Uterus (tissue), 3 donors: ENCODE measurements at regions not wholly inside any gene's neighbourhood (a gene's known extent, or its start where the extent isn't known, plus 50 kb on each side); places are given as distances from the start of the nearest gene placed in this dataset.

Experiments used
- DNase-seq, 2 donors: peaks; one replicate each; pipeline ENCODE4 v3.0.0-alpha.2; 2019 to 2020
- H3K27ac ChIP-seq, 2 donors: fragments of 200-600 bp; sonication (generic); 1 replicate in 1 of 2; 2 replicates in 1 of 2; pipeline ENCODE4 v1.5.1; 2016 to 2018
- H3K27me3 ChIP-seq, 2 donors: fragments of 200-600 bp; sonication (generic); one replicate each; pipeline ENCODE4 v1.5.1; 2018 to 2019; ENCODE audit warnings: control low read depth in 1 of 2
- H3K36me3 ChIP-seq, 2 donors: fragments of 200-600 bp; sonication (generic); one replicate each; pipeline ENCODE4 v1.5.1; 2019; ENCODE audit warnings: control low read depth in 1 of 2
- H3K4me1 ChIP-seq, 2 donors: fragments of 200-600 bp; sonication (generic); one replicate each; pipeline ENCODE4 v1.5.1; 2018 to 2019; ENCODE audit warnings: control low read depth in 1 of 2
- H3K4me3 ChIP-seq, 2 donors: fragments of 200-600 bp; sonication (generic); 1 replicate in 1 of 2; 2 replicates in 1 of 2; pipeline ENCODE4 v1.5.1; 2018 to 2019; ENCODE audit warnings: mild to moderate bottlenecking in 1 of 2
- H3K9me3 ChIP-seq, 2 donors: fragments of 200-600 bp; sonication (generic); one replicate each; pipeline ENCODE4 v1.5.1; 2019; ENCODE audit warnings: control low read depth in 1 of 2
- POLR2A ChIP-seq, 2 donors: fragments of 450-650 bp; IDR thresholded peaks; one replicate each; pipeline ENCODE4 v1.6.1; 2016; ENCODE audit warnings: antibody characterized with exemption in 2 of 2, mild to moderate bottlenecking in 1 of 2, moderate library complexity in 1 of 2
- intact Hi-C: fragments of 100-400 bp; cut with DNase I; formaldehyde crosslinking; loops from one replicate; pipeline ENCODE4 v1.15.1; 2023; ENCODE audit warnings: low total_unique reads
- TF ChIP-seq, protein P1 (sequence below), 4 experiments: fragments of 200-600 bp in 2 of 4; fragments of 450-650 bp in 2 of 4; sonication (generic) in 2 of 4; IDR thresholded peaks; one replicate each; pipeline ENCODE4 v1.5.1; 2016 to 2019; ENCODE audit warnings: antibody characterized with exemption in 4 of 4, mild to moderate bottlenecking in 2 of 4, moderate library complexity in 1 of 4
- donor health status: DM: yes; HTN: yes; CAD: no.

DNA sequence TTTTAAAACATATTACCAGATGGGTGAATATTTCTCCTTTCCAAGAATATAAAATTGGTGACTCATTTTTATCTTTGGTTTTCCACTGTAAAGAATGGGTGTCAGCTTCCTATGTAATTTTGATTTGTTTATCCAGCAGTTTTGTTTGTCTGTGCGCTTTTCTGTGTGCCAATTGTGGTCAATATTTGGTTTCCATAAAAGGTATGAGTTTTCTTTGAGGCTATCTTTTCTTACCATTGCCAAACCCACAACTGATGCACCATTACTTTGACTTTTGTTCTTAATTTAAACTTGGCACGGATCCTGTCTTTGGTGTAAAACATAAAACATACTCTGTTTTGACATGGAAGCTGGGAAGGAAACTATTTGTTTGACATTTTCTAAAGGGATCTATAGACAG is 78.8 kb upstream of the NAV3 start:
- Histone ChIP-seq H3K9me3 (no peaks in the 10 kb centered on the region), H3K27ac (no peak overlapping the region), H3K4me3 (no peak overlapping the region), H3K36me3 (no peaks in the 10 kb centered on the region), H3K27me3 (no peaks in the 10 kb centered on the region), H3K4me1 (no peaks in the 10 kb centered on the region)
- no peak for TF ChIP-seq POLR2A (IDR thresholded peaks at IDR 0.05)
- TF ChIP-seq, protein P1, sequence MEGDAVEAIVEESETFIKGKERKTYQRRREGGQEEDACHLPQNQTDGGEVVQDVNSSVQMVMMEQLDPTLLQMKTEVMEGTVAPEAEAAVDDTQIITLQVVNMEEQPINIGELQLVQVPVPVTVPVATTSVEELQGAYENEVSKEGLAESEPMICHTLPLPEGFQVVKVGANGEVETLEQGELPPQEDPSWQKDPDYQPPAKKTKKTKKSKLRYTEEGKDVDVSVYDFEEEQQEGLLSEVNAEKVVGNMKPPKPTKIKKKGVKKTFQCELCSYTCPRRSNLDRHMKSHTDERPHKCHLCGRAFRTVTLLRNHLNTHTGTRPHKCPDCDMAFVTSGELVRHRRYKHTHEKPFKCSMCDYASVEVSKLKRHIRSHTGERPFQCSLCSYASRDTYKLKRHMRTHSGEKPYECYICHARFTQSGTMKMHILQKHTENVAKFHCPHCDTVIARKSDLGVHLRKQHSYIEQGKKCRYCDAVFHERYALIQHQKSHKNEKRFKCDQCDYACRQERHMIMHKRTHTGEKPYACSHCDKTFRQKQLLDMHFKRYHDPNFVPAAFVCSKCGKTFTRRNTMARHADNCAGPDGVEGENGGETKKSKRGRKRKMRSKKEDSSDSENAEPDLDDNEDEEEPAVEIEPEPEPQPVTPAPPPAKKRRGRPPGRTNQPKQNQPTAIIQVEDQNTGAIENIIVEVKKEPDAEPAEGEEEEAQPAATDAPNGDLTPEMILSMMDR (IDR thresholded peaks at IDR 0.05): no peak
- intact Hi-C loops: no loop called here
- DNase-seq: no peak

- Histone ChIP-seq H3K4me3 (no peak overlapping the region), H3K4me1 (no peaks in the 10 kb centered on the region), H3K36me3 (no peaks in the 10 kb centered on the region), H3K27ac (no peak overlapping the region), H3K9me3 (no peaks in the 10 kb centered on the region), H3K27me3 (no peaks in the 10 kb centered on the region)
- intact Hi-C loops: no loop called here
- no peak for TF ChIP-seq POLR2A (IDR thresholded peaks at IDR 0.05)
- TF ChIP-seq, protein P1 (IDR thresholded peaks at IDR 0.05): no peak
- no peak for DNase-seq
Measured at GRCh38 chr12:77746096-77746495, 84.6 kb upstream of the NAV3 start.

GRCh38 chr12:77745624-77746023 is 85.1 kb upstream of the NAV3 start:
- H3K9me3 ChIP-seq: no peaks in the 10 kb centered on the region
- DNase-seq: no peak
- TF ChIP-seq, protein P1 (IDR thresholded peaks at IDR 0.05): no peak
- no peak for TF ChIP-seq POLR2A (IDR thresholded peaks at IDR 0.05)
- no peaks in the 10 kb centered on the region for H3K27me3 ChIP-seq
- no peaks in the 10 kb centered on the region for H3K4me1 ChIP-seq
- no peaks in the 10 kb centered on the region for H3K36me3 ChIP-seq
- no peak overlapping the region for H3K4me3 ChIP-seq
- intact Hi-C loops: no loop called here
- H3K27ac ChIP-seq: no peak overlapping the region

GRCh38 chr12:77742631-77743030 is 88.1 kb upstream of the NAV3 start:
- TF ChIP-seq POLR2A (IDR thresholded peaks at IDR 0.05): no peak
- TF ChIP-seq, protein P1 (IDR thresholded peaks at IDR 0.05): no peak
- Histone ChIP-seq H3K36me3 (no peaks in the 10 kb centered on the region), H3K4me1 (no peaks in the 10 kb centered on the region), H3K27me3 (no peaks in the 10 kb centered on the region), H3K27ac (no peak overlapping the region), H3K9me3 (no peaks in the 10 kb centered on the region), H3K4me3 (no peak overlapping the region)
- intact Hi-C loops: no loop called here
- no peak for DNase-seq

GRCh38 chr12:77741974-77742517 is 88.6 kb upstream of the NAV3 start:
- Histone ChIP-seq H3K27me3 (no peaks in the 10 kb centered on the region), H3K9me3 (no peaks in the 10 kb centered on the region), H3K4me1 (no peaks in the 10 kb centered on the region), H3K27ac (no peak overlapping the region), H3K4me3 (no peak overlapping the region), H3K36me3 (no peaks in the 10 kb centered on the region)
- TF ChIP-seq, protein P1 (IDR thresholded peaks at IDR 0.05): no peak
- TF ChIP-seq POLR2A (IDR thresholded peaks at IDR 0.05): no peak
- DNase-seq: no peak
- intact Hi-C loops: no loop called here
